Esophagus (tissue), 2 donors: ENCODE measurements at regions not wholly inside any gene's neighbourhood (a gene's known extent, or its start where the extent isn't known, plus 50 kb on each side); places are given as distances from the start of the nearest gene placed in this dataset.
"Not testable (repeated sequence)": the region's sequence is repeated elsewhere in the genome, so short reads cannot be mapped to it uniquely, and the experiment has no call there.

Source experiments
- H3K27ac ChIP-seq, 2 donors: one replicate each; pipeline ENCODE4 v1.5.1; 2013; ENCODE audit warnings: low read depth in 2 of 2, mild to moderate bottlenecking in 2 of 2, inconsistent platforms in 1 of 2, low read length in 1 of 2, moderate library complexity in 1 of 2
- H3K27me3 ChIP-seq, 2 donors: one replicate each; pipeline ENCODE4 v1.6.1; 2013; ENCODE audit warnings: low read length in 2 of 2, control low read depth in 1 of 2, mild to moderate bottlenecking in 1 of 2; ENCODE audit not compliant: insufficient read depth in 2 of 2, control insufficient read depth in 1 of 2
- H3K36me3 ChIP-seq, 2 donors: one replicate each; pipeline ENCODE4 v1.6.1; 2013; ENCODE audit warnings: low read length in 1 of 2; ENCODE audit not compliant: control insufficient read depth in 2 of 2, insufficient read depth in 2 of 2
- H3K4me1 ChIP-seq, 2 donors: one replicate each; pipeline ENCODE4 v1.6.1; 2013; ENCODE audit warnings: low read length in 1 of 2; ENCODE audit not compliant: control insufficient read depth in 2 of 2, insufficient read depth in 2 of 2
- H3K4me3 ChIP-seq, 2 donors: one replicate each; pipeline ENCODE4 v1.5.1; 2013; ENCODE audit warnings: low read length in 2 of 2, mild to moderate bottlenecking in 2 of 2, low read depth in 1 of 2, moderate library complexity in 1 of 2
- H3K9me3 ChIP-seq, 2 donors: one replicate each; pipeline ENCODE4 v1.6.1; 2013; ENCODE audit warnings: mild to moderate bottlenecking in 2 of 2, low read depth in 1 of 2, low read length in 1 of 2, moderate library complexity in 1 of 2; ENCODE audit not compliant: control insufficient read depth in 2 of 2, insufficient read depth in 1 of 2
- WGBS, 2 donors: extraction: QIAGEN DNeasy Blood & Tissue Kit; methylation state at CpG; one replicate each; pipeline ENCODE4 v1.1.7; 2013; 5-methylcytosine and 5-hydroxymethylcytosine counted together
- donor health status: healthy with polysubstance abuse.
- donor health status: Bipolar disorder and iron deficiency.

DNA sequence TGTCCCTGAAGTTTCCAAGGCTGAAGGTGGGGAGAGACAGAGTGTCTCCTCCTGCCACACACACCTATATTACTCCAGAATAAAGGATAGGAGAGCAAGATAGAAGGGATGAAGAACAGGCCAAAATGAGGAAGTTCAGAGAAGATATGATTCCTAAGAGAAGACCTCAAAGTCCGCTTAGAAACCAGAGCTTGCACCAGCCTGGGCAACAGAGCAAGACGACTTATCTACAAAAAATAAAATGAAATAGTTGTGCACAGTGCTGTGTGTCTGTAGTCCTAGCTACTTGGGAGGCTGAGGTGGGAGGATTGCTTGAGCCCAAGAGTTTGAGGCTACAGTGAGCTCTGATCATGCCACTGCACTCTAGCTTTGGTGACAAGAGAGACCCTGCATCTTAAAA is 128.2 kb downstream of the HS3ST3B1 start:
- no peak overlapping the region for H3K4me3 ChIP-seq
- no peaks in the 10 kb centered on the region for H3K4me1 ChIP-seq
- H3K27ac ChIP-seq = no peak overlapping the region
- H3K36me3 ChIP-seq = no peaks in the 10 kb centered on the region
- H3K9me3 ChIP-seq = no peaks in the 10 kb centered on the region
- H3K27me3 ChIP-seq = no peaks in the 10 kb centered on the region
- WGBS, 2 donors = 87 to 91% methylated on average over 2 of the region's 2 CpGs

DNA sequence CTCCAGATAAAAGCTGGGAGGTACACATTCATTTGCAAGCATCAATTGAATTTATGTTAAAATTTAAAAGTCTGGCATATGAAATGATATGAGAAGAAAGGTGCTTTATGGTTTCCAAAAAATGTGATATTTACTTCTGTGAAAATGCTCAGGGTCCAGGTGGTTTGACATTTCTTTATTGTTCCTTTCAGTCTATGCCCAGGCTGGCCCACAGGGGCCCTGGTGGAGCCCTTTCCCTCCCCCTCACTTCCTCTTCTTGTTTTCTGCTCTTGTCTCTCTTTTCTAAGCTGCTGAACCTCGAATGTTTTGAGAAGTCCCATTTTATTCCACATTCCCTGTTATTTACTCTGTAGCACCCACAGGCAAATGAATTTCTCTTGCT is 127.8 kb downstream of the HS3ST3B1 start:
- Histone ChIP-seq H3K36me3 (no peaks in the 10 kb centered on the region), H3K4me3 (no peak overlapping the region), H3K27me3 (no peaks in the 10 kb centered on the region), H3K27ac (no peak overlapping the region), H3K9me3 (no peaks in the 10 kb centered on the region), H3K4me1 (no peaks in the 10 kb centered on the region)
- 26 to 44% methylated on average over 1 of the region's 1 CpG for WGBS, 2 donors

DNA sequence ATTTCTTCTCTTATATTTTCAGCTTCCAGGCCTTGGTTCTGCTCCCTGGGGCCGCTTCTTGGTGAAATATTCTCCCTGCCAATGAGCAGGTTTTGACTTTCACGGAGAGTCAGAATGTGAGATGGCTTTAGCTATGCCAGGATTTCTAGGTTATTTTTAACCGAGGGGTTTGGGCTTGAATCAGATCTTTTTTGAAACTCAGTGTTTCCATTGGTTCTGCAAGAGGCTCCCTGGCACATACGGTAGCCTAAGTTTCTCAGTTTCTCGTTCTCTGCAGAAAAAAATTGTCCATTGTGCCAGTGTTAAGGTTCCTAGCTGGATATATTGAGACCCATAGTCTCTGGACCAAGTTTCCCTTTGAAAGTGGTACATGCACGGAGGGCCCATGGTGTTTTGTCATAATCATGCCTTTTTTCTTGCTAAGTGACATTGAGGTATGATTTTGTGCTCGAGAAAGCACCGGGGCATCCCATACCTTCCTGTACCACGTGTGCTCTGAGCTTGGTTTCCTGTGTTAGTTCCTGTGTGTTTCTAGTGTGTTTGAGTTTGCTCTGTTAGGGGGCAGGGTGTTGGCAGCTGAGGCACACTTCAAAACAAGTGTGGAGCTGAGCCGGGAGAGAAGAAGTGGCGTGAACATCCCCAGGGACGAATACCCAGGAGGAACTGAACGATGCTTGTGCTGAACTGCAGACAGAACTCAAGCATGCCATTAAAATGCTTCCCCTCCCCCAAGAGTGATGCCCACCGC is 127.2 kb downstream of the HS3ST3B1 start:
- H3K27me3 ChIP-seq = no peaks in the 10 kb centered on the region
- H3K4me3 ChIP-seq = no peak overlapping the region
- no peaks in the 10 kb centered on the region for H3K4me1 ChIP-seq
- no peak overlapping the region for H3K27ac ChIP-seq
- H3K36me3 ChIP-seq = no peaks in the 10 kb centered on the region
- 49 to 59% methylated on average over 14 of the region's 14 CpGs for WGBS, 2 donors
- no peaks in the 10 kb centered on the region for H3K9me3 ChIP-seq

DNA sequence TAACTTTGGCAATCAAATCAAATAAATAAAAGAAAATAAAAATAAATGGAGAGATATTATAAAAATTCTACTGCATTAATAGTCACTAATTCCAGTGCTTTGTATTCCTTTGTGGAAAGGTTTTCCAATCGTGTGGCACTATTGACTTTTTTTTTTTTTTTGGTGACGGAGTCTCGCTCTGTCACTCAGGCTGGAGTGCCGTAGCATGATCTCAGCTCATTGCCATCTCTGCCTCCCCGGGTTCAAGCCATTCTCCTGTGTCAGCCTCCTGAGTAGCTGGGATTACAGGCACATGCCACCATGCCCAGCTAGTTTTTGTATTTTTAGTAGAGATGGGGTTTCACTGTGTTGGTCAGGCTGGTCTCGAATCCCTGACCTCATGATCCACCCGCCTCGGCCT is 122.3 kb downstream of the HS3ST3B1 start:
- H3K36me3 ChIP-seq, H3K4me3 ChIP-seq, H3K9me3 ChIP-seq, H3K27ac ChIP-seq, H3K4me1 ChIP-seq, H3K27me3 ChIP-seq: not testable (repeated sequence)
- 87 to 95% methylated on average over 8 of the region's 8 CpGs for WGBS, 2 donors

DNA sequence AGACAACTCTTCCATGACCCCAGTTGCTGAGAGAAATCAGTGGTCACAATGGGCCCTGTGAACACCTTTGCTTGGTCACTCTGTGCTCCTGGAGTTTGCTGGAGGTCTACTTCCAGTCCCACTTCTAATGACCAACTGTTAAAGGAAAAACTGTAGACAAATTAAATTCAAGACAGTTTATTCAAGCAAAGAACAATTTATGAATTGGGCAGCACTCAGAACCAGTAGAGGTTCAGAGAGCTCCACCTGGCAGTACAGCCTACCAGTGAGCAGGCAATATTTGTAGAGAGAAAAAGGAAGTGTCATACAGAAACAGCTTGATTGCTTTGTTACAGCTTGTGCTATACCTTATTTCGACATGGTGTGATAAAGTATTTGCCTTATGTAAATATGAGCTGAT is 116.5 kb downstream of the HS3ST3B1 start:
- H3K27ac ChIP-seq = no peak overlapping the region
- H3K9me3 ChIP-seq = no peaks in the 10 kb centered on the region
- no peak overlapping the region for H3K4me3 ChIP-seq
- WGBS, 2 donors = 62 to 69% methylated on average over 1 of the region's 1 CpG
- H3K4me1 ChIP-seq = no peaks in the 10 kb centered on the region
- H3K36me3 ChIP-seq = no peaks in the 10 kb centered on the region
- H3K27me3 ChIP-seq = no peaks in the 10 kb centered on the region

DNA sequence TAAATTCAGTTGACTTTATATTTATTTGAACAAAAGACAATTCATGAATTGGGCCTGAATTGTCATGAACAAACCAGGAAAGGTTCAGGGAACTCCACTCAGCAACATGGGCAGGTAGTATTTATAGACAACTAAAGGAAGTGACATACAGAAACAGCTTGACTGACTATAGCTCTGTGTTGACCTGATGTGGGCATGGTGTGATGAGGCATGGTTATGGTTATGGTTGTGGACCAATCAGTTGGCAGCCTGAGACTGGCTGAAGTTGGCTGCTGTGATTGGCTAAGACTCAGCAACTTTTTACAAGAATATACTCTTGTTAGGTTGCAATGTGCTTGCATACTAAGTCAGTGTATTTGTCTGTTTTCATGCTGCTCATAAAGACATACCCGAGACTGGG is 108.4 kb downstream of the HS3ST3B1 start:
- 88 to 89% methylated on average over 1 of the region's 1 CpG for WGBS, 2 donors
- H3K9me3 ChIP-seq = no peaks in the 10 kb centered on the region

DNA sequence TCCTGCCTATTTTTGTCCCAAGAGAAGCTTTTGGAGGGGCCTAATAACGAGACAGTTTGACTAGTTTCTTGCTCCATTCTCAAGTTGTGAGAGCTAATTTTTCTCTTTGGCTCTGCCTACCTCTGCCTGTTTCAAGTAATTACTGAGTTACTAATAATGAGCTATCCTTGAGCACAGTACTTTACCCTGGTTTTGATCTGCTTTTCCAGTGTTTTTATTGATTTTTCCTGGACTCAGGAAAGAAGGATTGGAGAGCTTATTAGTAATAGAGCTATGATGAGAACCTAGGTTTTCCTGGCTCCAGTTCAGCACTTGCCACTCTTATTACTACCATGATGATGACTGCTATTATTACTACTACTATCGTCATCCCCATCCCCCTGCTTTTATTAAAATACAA is 106.7 kb downstream of the HS3ST3B1 start:
- Histone ChIP-seq H3K4me3 (no peak overlapping the region), H3K4me1 (no peaks in the 10 kb centered on the region), H3K9me3 (peaks cover 0 to under 1% of the 10 kb centered on the region in 2 donors), H3K27ac (no peak overlapping the region), H3K27me3 (no peaks in the 10 kb centered on the region), H3K36me3 (no peaks in the 10 kb centered on the region)
- WGBS, 2 donors = 77 to 83% methylated on average over 2 of the region's 2 CpGs

More for the DNA sequence above, 108.4 kb downstream of the HS3ST3B1 start:
- no peaks in the 10 kb centered on the region for H3K4me1 ChIP-seq
- H3K4me3 ChIP-seq = no peak overlapping the region
- H3K36me3 ChIP-seq = no peaks in the 10 kb centered on the region
- H3K27me3 ChIP-seq = no peaks in the 10 kb centered on the region
- H3K27ac ChIP-seq = no peak overlapping the region

DNA sequence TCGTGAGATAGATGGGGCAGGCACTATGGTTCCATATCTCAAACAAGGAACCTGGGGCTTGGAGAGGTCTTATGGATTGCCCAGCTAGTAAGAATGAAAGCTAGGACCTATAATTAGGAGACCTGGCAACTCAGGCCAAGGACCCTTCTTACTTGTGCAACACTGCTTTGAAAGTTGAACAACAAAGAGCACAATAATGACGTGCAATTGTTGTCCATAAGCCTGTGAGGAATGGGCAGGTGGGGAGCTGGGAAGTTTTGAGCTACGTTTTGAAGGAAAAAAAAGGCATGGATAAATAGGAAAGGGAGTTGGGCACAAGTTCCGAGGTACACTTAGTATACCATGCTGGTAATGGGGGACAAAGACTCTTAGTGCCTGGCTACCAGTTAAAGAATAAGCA is 104.3 kb downstream of the HS3ST3B1 start:
- WGBS, 2 donors = 83 to 90% methylated on average over 4 of the region's 4 CpGs
- no peaks in the 10 kb centered on the region for H3K36me3 ChIP-seq

More for the DNA sequence above, 104.3 kb downstream of the HS3ST3B1 start:
- H3K9me3 ChIP-seq = peaks cover 0 to 3% of the 10 kb centered on the region in 2 donors
- H3K4me3 ChIP-seq = no peak overlapping the region
- no peak overlapping the region for H3K27ac ChIP-seq
- no peaks in the 10 kb centered on the region for H3K27me3 ChIP-seq
- H3K4me1 ChIP-seq = no peaks in the 10 kb centered on the region
